Stimulated activated effector memory CD8-positive, alpha-beta T cell treated with anti-CD3 and anti-CD28 coated beads, Interleukin-12 subunit alpha, Interleukin-12 subunit beta, amount 100 ng/mL, for 72 hours (primary cell): ENCODE measurements at regions not wholly inside any gene's neighbourhood (a gene's known extent, or its start where the extent isn't known, plus 50 kb on each side); places are given as distances from the start of the nearest gene placed in this dataset.
A peak's percentile ranks its signal among the peaks of the same experiment; 100 is the strongest.

ENCODE experiments used
- ATAC-seq: fragments of 150-1000 bp; cut with Tn5 transposase; 2 replicates; pipeline ENCODE4 v1.10.0; 2021
- DNase-seq, 2 donors: peaks; one replicate each; pipeline ENCODE4 v3.0.0; 2021 to 2022; ENCODE audit warnings: low spot score in 2 of 2
- H3K27ac Mint-ChIP-seq: one replicate; pipeline ENCODE4 v1.8.0; 2022; ENCODE audit warnings: mild to moderate bottlenecking, mixed read lengths
- H3K36me3 Mint-ChIP-seq: one replicate; pipeline ENCODE4 v1.8.0; 2022; ENCODE audit warnings: mild to moderate bottlenecking, mixed read lengths
- H3K4me1 Mint-ChIP-seq: one replicate; pipeline ENCODE4 v1.8.0; 2022; ENCODE audit warnings: mixed read lengths
- H3K4me3 Mint-ChIP-seq: one replicate; pipeline ENCODE4 v1.8.0; 2022; ENCODE audit warnings: mild to moderate bottlenecking, mixed read lengths
- H3K9me3 Mint-ChIP-seq: one replicate; pipeline ENCODE4 v1.8.0; 2022; ENCODE audit warnings: mixed read lengths

GRCh38 chr4:138561276-138561880 lies 319.2 kb upstream of the SLC7A11 start:
- DNase-seq, result no peak
- peaks cover 4% of the 10 kb centered on the region for H3K9me3 Mint-ChIP-seq
- no peak overlapping the region for H3K4me3 Mint-ChIP-seq
- no peak for ATAC-seq
- no peak overlapping the region for H3K27ac Mint-ChIP-seq
- no peaks in the 10 kb centered on the region for H3K4me1 Mint-ChIP-seq
- H3K36me3 Mint-ChIP-seq, result no peaks in the 10 kb centered on the region

- H3K9me3 Mint-ChIP-seq, result peaks cover 4% of the 10 kb centered on the region
- H3K4me3 Mint-ChIP-seq, result no peak overlapping the region
- H3K36me3 Mint-ChIP-seq, result no peaks in the 10 kb centered on the region
- H3K27ac Mint-ChIP-seq, result no peak overlapping the region
- H3K4me1 Mint-ChIP-seq, result no peaks in the 10 kb centered on the region
- ATAC-seq, result no peak
- DNase-seq, result no peak
Observed at GRCh38 chr4:138560448-138560847, 318.3 kb upstream of the SLC7A11 start.

- DNase-seq, result no peak
- no peaks in the 10 kb centered on the region for H3K4me1 Mint-ChIP-seq
- H3K9me3 Mint-ChIP-seq, result peaks cover 4% of the 10 kb centered on the region
- no peak overlapping the region for H3K27ac Mint-ChIP-seq
- no peak overlapping the region for H3K4me3 Mint-ChIP-seq
- ATAC-seq, result no peak
- no peaks in the 10 kb centered on the region for H3K36me3 Mint-ChIP-seq
Observed at GRCh38 chr4:138558886-138559285, 316.7 kb upstream of the SLC7A11 start.

- H3K4me1 Mint-ChIP-seq, result no peaks in the 10 kb centered on the region
- ATAC-seq (no peak), DNase-seq (no peak)
- H3K27ac Mint-ChIP-seq, result no peak overlapping the region
- peaks cover 4% of the 10 kb centered on the region for H3K9me3 Mint-ChIP-seq
- no peak overlapping the region for H3K4me3 Mint-ChIP-seq
- H3K36me3 Mint-ChIP-seq, result no peaks in the 10 kb centered on the region
Observed at GRCh38 chr4:138555584-138555983, 313.4 kb upstream of the SLC7A11 start.

GRCh38 chr4:138555108-138555507 lies 313.0 kb upstream of the SLC7A11 start:
- H3K4me1 Mint-ChIP-seq, result no peaks in the 10 kb centered on the region
- H3K36me3 Mint-ChIP-seq, result no peaks in the 10 kb centered on the region
- H3K27ac Mint-ChIP-seq, result no peak overlapping the region
- ATAC-seq, result no peak
- H3K9me3 Mint-ChIP-seq, result peaks cover 4% of the 10 kb centered on the region
- H3K4me3 Mint-ChIP-seq, result no peak overlapping the region
- no peak for DNase-seq

GRCh38 chr4:138553001-138553845 lies 311.1 kb upstream of the SLC7A11 start:
- H3K4me3 Mint-ChIP-seq, result no peak overlapping the region
- ATAC-seq, result no peak
- H3K4me1 Mint-ChIP-seq, result no peaks in the 10 kb centered on the region
- H3K27ac Mint-ChIP-seq, result no peak overlapping the region
- H3K36me3 Mint-ChIP-seq, result no peaks in the 10 kb centered on the region
- H3K9me3 Mint-ChIP-seq, result peaks cover 4% of the 10 kb centered on the region
- DNase-seq, result no peak

GRCh38 chr4:138542191-138542776 lies 300.1 kb upstream of the SLC7A11 start:
- DNase-seq, result no peak
- H3K4me3 Mint-ChIP-seq, result no peak overlapping the region
- no peaks in the 10 kb centered on the region for H3K4me1 Mint-ChIP-seq
- H3K9me3 Mint-ChIP-seq, result peaks cover 17% of the 10 kb centered on the region
- no peak overlapping the region for H3K27ac Mint-ChIP-seq
- no peaks in the 10 kb centered on the region for H3K36me3 Mint-ChIP-seq
- no peak for ATAC-seq

- Mint-ChIP-seq H3K4me3 (no peak overlapping the region), H3K4me1 (no peaks in the 10 kb centered on the region), H3K36me3 (no peaks in the 10 kb centered on the region), H3K9me3 (peaks cover 19% of the 10 kb centered on the region), H3K27ac (no peak overlapping the region)
- ATAC-seq, result no peak
- no peak for DNase-seq
Observed at GRCh38 chr4:138540056-138540800, 298.1 kb upstream of the SLC7A11 start.

GRCh38 chr4:138538743-138539142 lies 296.6 kb upstream of the SLC7A11 start:
- ATAC-seq (no peak), DNase-seq (no peak)
- H3K4me1 Mint-ChIP-seq, result no peaks in the 10 kb centered on the region
- no peak overlapping the region for H3K27ac Mint-ChIP-seq
- peaks cover 11% of the 10 kb centered on the region for H3K9me3 Mint-ChIP-seq
- no peak overlapping the region for H3K4me3 Mint-ChIP-seq
- H3K36me3 Mint-ChIP-seq, result no peaks in the 10 kb centered on the region

- Mint-ChIP-seq H3K9me3 (peaks cover 10% of the 10 kb centered on the region), H3K27ac (no peak overlapping the region), H3K4me1 (no peaks in the 10 kb centered on the region), H3K36me3 (no peaks in the 10 kb centered on the region), H3K4me3 (no peak overlapping the region)
- DNase-seq (no peak), ATAC-seq (no peak)
Observed at GRCh38 chr4:138537731-138538490, 295.8 kb upstream of the SLC7A11 start.

- no peaks in the 10 kb centered on the region for H3K4me1 Mint-ChIP-seq
- no peak overlapping the region for H3K4me3 Mint-ChIP-seq
- DNase-seq (no peak), ATAC-seq (no peak)
- H3K9me3 Mint-ChIP-seq, result peaks cover 15% of the 10 kb centered on the region
- no peaks in the 10 kb centered on the region for H3K36me3 Mint-ChIP-seq
- no peak overlapping the region for H3K27ac Mint-ChIP-seq
Observed at GRCh38 chr4:138535316-138535715, 293.2 kb upstream of the SLC7A11 start.

- Mint-ChIP-seq H3K4me3 (no peak overlapping the region), H3K4me1 (no peaks in the 10 kb centered on the region), H3K36me3 (no peaks in the 10 kb centered on the region), H3K27ac (no peak overlapping the region), H3K9me3 (peaks cover 10% of the 10 kb centered on the region)
- DNase-seq (no peak), ATAC-seq (no peak)
Observed at GRCh38 chr4:138522366-138522765, 280.2 kb upstream of the SLC7A11 start.

- peak; percentile 8 for ATAC-seq
- Mint-ChIP-seq H3K27ac (no peak overlapping the region), H3K4me1 (no peaks in the 10 kb centered on the region), H3K36me3 (no peaks in the 10 kb centered on the region), H3K9me3 (peaks cover 10% of the 10 kb centered on the region), H3K4me3 (no peak overlapping the region)
- no peak for DNase-seq
Observed at GRCh38 chr4:138521809-138522208, 279.7 kb upstream of the SLC7A11 start.

GRCh38 chr4:138519436-138519835 lies 277.3 kb upstream of the SLC7A11 start:
- DNase-seq, result no peak
- H3K9me3 Mint-ChIP-seq, result peaks cover 6% of the 10 kb centered on the region
- H3K4me1 Mint-ChIP-seq, result no peaks in the 10 kb centered on the region
- H3K27ac Mint-ChIP-seq, result no peak overlapping the region
- no peak for ATAC-seq
- no peaks in the 10 kb centered on the region for H3K36me3 Mint-ChIP-seq
- no peak overlapping the region for H3K4me3 Mint-ChIP-seq

GRCh38 chr4:138513535-138513934 lies 271.4 kb upstream of the SLC7A11 start:
- DNase-seq, result no peak
- Mint-ChIP-seq H3K9me3 (peaks cover 8% of the 10 kb centered on the region), H3K27ac (no peak overlapping the region), H3K4me3 (no peak overlapping the region), H3K4me1 (no peaks in the 10 kb centered on the region), H3K36me3 (no peaks in the 10 kb centered on the region)
- ATAC-seq, result no peak
